ACHN (cell line): ENCODE measurements at regions not wholly inside any gene's neighbourhood (a gene's known extent, or its start where the extent isn't known, plus 50 kb on each side); places are given as distances from the start of the nearest gene placed in this dataset.
"Not testable (repeated sequence)": the region's sequence is repeated elsewhere in the genome, so short reads cannot be mapped to it uniquely, and the experiment has no call there.

Source experiments
- DNase-seq: peaks from one replicate; pipeline ENCODE4 v3.0.0-alpha.2; 2015
- in situ Hi-C: cut with HindIII; loops from 2 replicates; pipeline ENCODE4 v1.10.0; 2017; ENCODE audit warnings: low sequenced_read_pairs, low pct_ligation_motif_present, low pct_unique_long_range_greater_than_20kb

- DNase-seq, result no peak
These were observed 164.5 kb upstream of the MYT1L start for GRCh38 chr2:2495606-2496005.

GRCh38 chr2:2493496-2493895 lies 162.4 kb upstream of the MYT1L start:
- in situ Hi-C loops, result no loop called here
- DNase-seq, result no peak

More at GRCh38 chr2:2495606-2496005, 164.5 kb upstream of the MYT1L start:
- in situ Hi-C loops, result no loop called here

- no peak for DNase-seq
- in situ Hi-C loops, result no loop called here
These were observed 161.7 kb upstream of the MYT1L start for GRCh38 chr2:2492800-2493199.

- DNase-seq, result no peak
- in situ Hi-C loops, result no loop called here
These were observed 160.9 kb upstream of the MYT1L start for GRCh38 chr2:2491964-2492363.

GRCh38 chr2:2484301-2484700 lies 153.2 kb upstream of the MYT1L start:
- DNase-seq, result no peak

GRCh38 chr2:2482851-2483250 lies 151.8 kb upstream of the MYT1L start:
- in situ Hi-C loops, result no loop called here
- no peak for DNase-seq

More at GRCh38 chr2:2484301-2484700, 153.2 kb upstream of the MYT1L start:
- in situ Hi-C loops, result no loop called here

- DNase-seq, result no peak
- in situ Hi-C loops, result no loop called here
These were observed 141.8 kb upstream of the MYT1L start for GRCh38 chr2:2472881-2473280.

GRCh38 chr2:2472044-2472443 lies 141.0 kb upstream of the MYT1L start:
- in situ Hi-C loops, result no loop called here
- no peak for DNase-seq

GRCh38 chr2:2466534-2466933 lies 135.5 kb upstream of the MYT1L start:
- no peak for DNase-seq
- in situ Hi-C loops, result no loop called here

GRCh38 chr2:2464643-2465042 lies 133.6 kb upstream of the MYT1L start:
- no peak for DNase-seq

GRCh38 chr2:2464094-2464493 lies 133.0 kb upstream of the MYT1L start:
- in situ Hi-C loops, result no loop called here
- no peak for DNase-seq

More at GRCh38 chr2:2464643-2465042, 133.6 kb upstream of the MYT1L start:
- in situ Hi-C loops, result no loop called here

GRCh38 chr2:2456721-2457120 lies 125.6 kb upstream of the MYT1L start:
- DNase-seq, result no peak
- in situ Hi-C loops, result no loop called here

- in situ Hi-C loops, result no loop called here
- no peak for DNase-seq
These were observed 124.1 kb upstream of the MYT1L start for GRCh38 chr2:2455151-2455550.

- DNase-seq, result no peak
- in situ Hi-C loops, result no loop called here
These were observed 121.9 kb upstream of the MYT1L start for GRCh38 chr2:2452961-2453360.

GRCh38 chr2:2451275-2451674 lies 120.2 kb upstream of the MYT1L start:
- in situ Hi-C loops, DNase-seq: not testable (repeated sequence)

GRCh38 chr2:2448178-2448577 lies 117.1 kb upstream of the MYT1L start:
- DNase-seq, result no peak
- in situ Hi-C loops, result no loop called here

- DNase-seq, result no peak
- in situ Hi-C loops, result no loop called here
These were observed 91.5 kb upstream of the MYT1L start for GRCh38 chr2:2422621-2423020.

GRCh38 chr2:2413525-2413924 lies 82.5 kb upstream of the MYT1L start:
- in situ Hi-C loops, result no loop called here
- DNase-seq, result no peak

GRCh38 chr2:2410987-2411386 lies 79.9 kb upstream of the MYT1L start:
- in situ Hi-C loops, result no loop called here
- no peak for DNase-seq

- no peak for DNase-seq
- in situ Hi-C loops, result no loop called here
These were observed 78.4 kb upstream of the MYT1L start for GRCh38 chr2:2409481-2409880.

- in situ Hi-C loops, result no loop called here
- DNase-seq, result no peak
These were observed 74.7 kb upstream of the MYT1L start for GRCh38 chr2:2405780-2406179.
